ENCODE measurements at regions not wholly inside any gene's neighbourhood (a gene's known extent, or its start where the extent isn't known, plus 50 kb on each side); places are given as distances from the start of the nearest gene placed in this dataset.
"Not testable (repeated sequence)": the region's sequence is repeated elsewhere in the genome, so short reads cannot be mapped to it uniquely, and the experiment has no call there.

DNA sequence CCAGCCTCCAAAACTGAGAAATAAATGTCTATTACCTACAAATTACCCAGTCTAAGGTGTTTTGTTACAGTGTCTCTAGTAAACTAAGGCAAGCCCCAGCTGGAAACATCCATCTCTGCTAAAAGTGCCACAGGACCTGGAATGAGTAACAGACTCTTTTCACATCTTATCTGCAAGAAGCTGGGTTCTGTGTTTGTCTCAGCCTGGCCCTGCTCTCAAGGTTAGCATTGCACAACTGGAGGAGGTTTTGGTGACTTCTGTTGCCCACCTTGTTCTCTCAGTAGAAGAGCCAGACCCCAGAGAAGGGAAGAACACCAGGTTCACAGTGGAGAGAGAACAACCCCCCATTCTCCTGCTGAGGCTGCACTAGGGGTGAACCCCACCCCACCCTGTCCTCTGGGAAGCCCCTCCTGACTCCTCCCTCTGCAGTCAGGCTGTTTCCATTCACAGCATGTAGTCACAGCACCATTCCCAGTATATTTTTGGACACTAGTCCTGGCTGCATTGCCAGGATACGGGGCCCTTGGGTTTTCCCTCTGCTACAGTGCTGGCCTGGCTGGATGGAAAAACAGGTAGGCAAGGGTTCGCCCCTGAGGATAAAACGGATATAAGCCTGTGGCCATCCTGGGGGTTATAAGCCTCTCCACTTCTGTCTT is 280.0 kb downstream of the BCL2L11 start:
- DNase-seq (ENCODE audit: low spot score): not testable (repeated sequence)

DNA sequence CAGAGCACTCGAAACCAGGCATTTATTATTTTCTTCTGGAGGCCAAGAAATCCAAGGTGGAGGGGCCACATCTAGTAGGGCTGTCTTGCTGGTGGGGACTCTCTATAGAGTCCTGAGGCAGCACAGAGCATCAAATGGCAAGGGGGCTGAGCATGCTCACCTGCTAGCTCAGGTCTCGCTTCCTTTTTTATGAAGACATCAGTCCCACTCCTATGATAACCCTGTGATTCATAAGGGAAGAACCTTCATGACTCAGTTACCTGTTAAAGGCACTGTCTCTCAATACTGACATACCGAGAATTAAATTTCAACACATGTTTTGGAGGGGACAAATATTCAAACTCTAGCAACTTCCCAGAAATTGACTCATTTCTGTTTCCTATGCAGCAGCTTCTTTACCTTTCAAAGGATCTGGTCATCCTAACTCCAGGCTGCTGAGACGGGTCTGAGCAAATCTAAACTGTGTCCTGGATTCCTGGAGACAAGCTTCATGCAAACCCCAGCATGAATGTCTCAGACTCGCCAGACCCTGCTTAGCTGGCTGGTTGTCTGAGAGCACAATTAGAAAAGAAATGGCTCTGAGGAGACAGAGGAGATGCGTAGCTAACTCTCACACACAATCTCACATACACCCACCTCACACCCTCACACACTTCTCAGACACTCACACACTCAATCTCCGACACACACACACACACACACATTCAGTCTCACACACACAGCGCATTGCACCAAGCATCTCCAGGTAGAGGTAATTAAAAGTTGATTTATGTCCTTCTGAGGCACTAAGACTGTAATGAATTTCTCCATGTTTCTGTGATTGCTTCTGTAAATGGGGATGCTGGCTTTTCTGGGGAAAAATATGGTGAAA is 280.8 kb downstream of the BCL2L11 start:
- DNase-seq (ENCODE audit: low spot score): not testable (repeated sequence)

DNA sequence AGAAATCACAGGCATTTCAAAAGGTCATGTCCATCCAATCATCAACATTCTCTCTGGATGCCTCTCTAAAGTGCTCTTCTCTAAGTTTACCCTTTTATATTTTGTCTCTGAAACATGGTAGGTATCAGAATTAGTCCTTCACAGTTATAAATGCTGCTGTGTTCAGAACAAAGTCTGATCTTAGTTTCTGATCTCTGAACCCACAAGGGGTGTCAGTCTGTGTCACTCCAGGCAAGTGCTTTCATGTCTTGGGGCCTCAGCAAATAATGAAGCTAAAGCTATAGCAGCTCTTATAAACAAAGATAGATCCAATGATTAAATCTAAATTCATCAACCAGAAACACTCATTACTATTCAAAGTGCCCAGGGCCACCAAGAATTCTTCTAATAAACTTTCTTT is 281.7 kb downstream of the BCL2L11 start:
- DNase-seq (ENCODE audit: low spot score): not testable (repeated sequence)

DNA sequence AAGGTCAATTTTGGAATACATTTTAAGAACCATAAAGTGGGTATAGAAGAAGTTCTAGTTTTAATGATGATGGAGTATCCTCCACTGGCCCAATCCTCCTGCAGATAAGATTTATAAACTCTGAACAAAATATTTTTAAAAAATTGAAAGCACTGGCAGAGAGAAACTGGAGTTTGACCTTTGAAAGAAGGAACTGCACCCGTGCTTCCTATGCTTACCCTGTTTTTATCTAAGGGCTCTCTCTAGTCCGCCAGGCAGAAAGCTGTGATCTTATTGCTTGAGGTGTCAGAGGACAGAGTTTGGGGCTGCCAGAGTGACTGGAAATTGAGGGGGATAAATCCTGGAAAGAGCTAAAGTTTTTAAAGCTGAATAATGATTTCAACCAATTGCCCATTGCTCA is 282.6 kb downstream of the BCL2L11 start:
- not testable (repeated sequence) for DNase-seq (ENCODE audit: low spot score)

DNA sequence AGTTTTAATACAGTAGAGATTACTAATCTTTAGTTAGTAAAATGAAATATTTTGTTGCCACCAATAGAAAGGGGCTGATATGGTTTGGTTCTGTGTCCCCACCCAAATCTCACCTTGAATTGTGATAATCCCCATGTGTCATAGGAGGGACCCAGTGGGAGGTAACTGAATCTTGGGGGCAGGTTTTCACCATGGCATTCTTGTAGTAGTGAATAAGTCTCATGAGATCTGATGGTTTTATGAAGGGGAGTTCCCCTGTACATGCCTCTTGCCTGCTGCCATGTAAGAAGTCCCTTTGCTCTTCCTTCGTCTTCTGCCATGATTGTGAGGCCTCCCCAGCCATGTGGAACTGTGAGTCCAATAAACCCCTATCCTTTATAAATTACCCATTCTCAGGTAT is 285.9 kb downstream of the BCL2L11 start:
- DNase-seq (ENCODE audit: low spot score): not testable (repeated sequence)

DNA sequence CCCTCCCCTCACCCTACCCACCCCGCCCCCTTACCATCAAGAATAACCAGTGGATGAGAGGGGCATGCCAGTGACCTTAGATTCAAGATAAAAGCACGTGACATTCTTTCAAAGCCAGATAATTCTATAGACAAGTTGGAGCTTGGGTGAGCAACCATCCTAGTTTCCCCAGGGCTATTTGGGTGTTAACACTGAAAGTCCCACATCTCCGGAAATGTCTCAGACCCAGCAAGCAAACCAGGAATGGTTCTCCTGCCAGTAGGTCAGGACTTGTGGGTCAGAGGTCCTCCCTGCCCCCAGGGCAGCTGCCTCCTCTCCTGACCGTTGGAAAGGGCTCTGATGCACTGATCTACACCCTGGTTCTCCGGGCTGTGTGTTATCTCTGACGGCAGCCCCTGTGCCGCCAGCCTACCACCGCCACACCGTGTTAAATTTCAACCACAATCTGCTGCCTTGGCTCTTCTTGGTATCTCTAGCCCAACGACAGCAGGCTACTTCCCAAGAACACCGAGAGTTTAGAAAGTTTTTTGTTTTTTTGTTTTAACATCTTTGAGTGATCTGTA is 287.0 kb downstream of the BCL2L11 start:
- not testable (repeated sequence) for DNase-seq (ENCODE audit: low spot score)

DNA sequence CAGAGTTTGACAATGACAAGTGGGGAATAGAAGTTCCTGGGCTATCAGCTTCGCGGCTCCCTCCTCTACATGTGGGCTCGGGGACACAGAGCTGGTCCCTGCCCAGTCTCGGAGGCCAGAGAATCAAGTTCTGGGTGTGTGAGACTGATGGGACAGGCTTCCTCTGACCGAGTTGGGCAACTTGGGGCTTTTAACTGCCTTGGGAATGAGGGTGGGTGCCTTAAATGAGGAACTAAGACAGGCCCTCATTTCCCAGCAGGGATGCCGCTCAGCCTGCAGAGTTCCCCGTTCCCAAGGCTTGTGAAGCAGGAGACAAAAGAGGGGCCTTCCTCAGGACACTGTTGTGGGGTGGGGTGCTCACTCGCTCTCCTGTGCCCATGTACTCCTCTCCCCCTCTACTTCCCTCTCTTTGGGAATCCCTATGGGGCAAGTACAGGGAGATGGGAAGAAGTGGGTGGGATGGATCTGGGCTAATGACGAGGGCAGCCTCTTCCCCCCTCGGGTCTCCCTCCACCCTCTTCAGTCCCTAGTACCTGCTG is 290.2 kb downstream of the BCL2L11 start:
- not testable (repeated sequence) for DNase-seq (ENCODE audit: low spot score)

DNA sequence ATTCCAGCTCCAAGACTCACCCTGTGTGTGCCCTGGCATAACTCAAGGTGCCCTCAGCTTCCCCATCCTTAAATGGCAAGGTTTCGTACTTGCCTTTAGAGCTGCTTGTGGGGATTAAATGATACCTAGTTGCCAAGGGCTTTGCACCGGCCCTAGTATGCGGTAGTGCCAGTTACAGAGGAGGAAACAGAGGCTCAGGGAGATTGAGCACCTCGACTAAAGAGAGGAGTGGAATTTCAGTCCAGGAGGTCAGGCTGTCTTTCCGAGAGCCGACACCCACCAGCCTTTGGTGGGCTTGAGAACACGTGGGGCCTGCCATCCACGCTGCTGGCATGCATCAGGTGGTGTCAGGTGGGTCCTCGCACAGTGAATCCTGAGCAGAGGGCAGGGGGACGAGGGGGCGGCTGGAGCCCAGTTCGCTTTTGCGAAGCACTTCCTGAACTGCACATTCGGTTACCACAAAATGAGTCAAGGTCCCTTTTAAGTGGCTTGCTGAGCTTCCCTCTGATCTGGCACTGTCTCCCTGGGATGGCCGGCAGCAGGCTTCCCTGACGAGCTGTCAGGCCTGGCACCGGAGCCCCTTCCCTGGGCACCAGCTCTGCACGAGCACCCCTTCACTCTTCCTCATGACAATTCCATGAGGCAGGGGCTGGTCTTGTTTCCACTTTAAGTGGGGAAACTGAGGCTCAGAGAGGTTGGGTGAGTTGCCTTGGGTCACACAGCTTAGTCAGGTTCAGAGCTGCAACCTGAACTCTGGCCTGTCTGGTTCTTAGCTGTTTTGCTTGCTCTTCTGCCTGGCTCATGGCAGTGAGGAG is 291.4 kb downstream of the BCL2L11 start:
- DNase-seq (ENCODE audit: low spot score): not testable (repeated sequence)

DNA sequence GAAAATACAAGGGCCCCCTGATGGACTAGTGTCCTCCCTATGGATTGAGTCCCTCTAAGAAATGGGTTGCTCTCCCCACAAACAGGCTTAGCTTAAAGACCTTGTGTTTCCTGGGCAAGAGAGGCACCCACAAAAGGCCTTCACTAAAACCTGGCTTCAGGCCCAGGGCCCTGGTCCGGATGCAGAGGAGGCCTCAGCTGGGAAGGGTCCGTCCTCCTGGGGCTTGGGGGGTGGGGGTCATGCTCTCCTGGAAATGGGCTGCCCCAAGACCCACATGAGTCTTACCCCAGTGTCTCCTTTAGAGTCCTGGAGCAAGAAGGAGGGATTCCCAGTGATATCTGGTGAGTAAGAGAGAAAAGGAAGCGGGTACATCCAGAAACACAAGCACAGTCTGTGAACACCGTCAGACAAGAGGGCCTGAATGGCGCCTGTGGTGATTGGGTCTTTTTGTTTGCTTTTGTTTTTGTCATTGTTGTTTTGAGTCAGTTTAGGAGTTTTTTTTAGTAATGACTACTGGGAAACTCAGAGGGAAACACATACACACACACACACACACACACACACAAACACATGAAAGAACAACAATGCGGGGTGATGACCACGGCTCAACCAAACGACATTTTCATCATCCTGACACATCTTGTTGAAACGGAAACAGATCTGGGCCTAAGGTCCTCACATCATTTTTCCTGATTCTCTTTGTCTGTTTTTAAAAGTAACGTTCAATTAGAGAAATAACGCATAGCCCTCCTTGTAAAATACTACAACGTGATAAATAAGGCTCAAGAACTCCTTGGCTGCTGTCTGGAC is 292.3 kb downstream of the BCL2L11 start:
- DNase-seq (ENCODE audit: low spot score): not testable (repeated sequence)

DNA sequence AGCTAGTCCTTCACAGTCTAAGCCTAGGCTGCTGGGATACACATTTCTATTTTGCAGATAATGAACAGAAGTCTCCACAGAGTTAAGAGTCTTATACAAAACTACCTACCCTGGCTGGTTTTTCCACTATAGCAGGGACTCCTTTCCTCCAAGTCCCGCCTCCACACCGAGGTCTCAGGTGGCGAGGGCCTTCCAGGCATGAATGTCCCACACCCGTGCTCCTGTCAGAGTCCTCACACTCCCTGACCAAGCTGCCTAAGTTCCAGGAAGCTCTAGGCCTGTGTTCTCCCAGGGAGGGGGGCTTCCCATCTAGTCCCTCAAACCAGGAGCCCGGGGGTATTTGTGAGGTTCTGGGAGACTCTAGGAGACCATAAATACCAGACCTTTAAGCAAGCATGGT is 293.2 kb downstream of the BCL2L11 start:
- DNase-seq (ENCODE audit: low spot score): peak; percentile 58

DNA sequence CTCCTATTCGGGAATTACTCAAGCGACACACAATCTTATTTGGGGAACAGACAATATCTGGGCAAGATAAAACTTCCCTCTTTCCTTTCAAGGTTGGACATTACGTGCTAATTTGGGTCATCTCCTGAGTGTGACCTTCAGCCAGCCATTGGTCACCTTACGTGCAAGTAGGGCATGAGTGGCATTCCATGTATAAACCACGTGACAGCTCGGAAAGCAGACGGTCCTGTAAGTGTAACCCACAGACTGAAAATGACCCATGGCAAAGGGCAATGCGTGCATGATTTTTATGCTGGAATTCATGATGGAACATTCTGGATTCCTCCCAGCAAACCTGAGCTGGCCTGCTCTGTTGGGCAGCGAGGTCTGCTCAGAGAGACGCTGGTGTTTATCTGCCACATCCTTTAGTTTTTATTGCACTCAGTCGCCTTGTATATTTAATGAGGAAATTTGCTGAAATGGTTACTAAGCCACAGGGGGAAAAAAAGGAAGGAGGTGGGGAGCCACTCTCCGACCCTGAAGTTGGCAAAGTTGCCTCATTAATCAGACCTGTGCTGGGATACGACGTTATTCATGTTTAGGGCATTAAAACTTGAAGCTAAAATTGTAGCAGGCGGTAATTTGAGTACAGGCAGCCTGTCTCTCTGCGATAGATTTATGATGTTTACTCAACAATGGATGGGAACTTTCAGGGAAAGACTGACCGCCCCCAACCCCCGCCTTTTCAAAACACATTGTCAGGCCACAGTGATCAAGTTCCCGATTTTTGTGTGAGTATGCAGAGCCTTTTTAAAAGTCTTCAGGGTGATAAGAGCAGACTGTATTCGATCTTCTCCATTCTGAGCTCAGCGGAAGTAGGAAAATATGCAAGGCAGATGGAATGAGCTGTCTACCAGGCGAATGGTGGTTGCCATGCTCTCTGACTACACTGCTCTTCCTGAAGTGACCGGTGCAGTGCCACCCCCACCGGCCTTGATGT is 295.3 kb downstream of the BCL2L11 start:
- DNase-seq (ENCODE audit: low spot score): not testable (repeated sequence)

DNA sequence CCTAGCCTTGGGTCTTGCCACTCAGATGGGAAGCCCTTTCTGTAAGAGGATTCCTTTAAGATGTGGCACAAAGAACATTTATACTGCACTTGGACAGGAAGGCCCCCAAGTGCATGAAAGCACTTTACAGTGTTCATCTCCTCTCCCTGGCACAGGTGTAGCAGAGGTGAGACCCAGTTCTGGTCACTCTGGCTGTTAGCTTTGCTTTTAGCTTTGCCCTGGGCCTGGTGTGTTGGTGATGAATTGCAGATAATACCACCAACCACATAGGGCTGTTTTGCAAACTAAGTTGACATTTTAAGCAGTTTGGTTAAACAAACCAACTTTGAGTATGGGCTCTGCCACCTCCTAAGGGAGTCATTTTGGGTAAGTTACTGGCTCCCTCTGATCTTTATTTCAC is 296.3 kb downstream of the BCL2L11 start:
- not testable (repeated sequence) for DNase-seq (ENCODE audit: low spot score)

DNA sequence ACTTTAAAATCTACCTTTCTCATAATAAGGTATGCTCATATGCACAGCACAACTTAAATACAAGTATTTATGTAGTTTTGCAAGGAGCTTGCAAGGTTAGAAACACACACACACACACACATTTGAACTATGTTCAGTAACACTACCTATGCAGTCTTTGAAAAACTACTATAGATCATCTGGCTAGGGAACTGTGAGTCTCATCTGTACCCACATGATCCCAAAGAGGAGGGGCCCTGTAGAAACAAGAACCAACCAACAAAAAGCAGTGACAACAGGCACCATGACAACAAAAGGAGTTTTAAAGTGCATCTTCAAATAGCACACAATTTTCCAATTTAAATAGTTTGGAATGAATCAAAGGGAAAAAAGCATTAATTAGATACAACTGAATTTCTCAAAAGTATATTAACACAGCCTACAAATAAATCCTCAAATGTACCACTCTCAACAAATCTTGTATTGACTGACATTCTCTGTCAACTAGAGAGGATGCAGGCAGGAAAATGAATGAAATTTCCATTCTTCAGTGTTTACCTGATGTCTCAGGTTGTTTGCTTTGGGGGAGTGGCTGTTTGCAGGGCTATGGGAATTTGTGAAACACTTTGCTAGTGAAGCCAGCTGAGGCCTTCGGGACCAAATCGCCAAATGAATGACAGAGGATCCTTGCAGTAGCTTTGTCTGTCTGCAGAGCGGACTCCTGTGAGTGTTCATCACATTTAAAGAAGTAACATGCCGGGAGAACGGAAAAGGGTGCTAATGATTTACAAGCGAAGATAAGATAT is 297.6 kb downstream of the BCL2L11 start:
- DNase-seq (ENCODE audit: low spot score): not testable (repeated sequence)

DNA sequence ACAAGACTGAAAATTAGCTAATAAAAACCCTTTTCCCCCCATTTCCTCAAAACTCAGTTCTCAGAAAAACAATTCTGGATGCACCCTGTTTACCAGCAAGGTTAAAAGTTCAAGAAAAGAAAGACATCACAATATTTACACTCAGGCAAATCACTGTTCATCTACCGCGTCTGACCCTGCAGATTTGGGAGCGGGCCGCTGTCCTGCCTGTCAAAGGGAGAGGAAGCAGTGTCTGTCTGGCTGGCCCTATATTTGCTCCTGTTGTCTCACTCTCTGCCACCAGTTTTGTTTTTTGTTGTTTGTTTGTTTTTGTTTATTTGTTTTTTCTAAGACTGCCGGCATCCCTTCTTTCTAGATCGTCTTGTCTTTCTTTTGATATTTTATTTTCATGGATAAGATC is 299.4 kb downstream of the BCL2L11 start:
- not testable (repeated sequence) for DNase-seq (ENCODE audit: low spot score)

DNA sequence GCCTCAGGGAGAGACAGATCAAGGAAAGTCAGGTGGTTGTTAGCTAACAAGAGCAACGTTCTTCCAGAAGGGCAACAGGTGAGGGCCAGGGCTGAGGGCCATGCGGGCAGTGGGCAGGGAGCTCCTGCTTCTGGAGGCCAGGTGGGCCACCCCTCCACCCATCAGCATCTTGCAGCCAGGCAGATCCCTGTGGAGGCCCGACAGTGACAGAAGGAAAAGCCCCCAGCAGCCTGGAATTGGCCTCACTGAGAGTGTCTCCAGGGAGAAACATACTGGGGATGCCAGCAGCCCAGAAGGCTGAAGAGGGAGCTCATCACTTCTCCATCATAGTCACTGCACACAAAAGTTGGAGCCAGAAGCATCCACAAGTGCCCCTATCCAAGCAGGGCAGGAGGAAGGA is 300.1 kb downstream of the BCL2L11 start:
- not testable (repeated sequence) for DNase-seq (ENCODE audit: low spot score)

DNA sequence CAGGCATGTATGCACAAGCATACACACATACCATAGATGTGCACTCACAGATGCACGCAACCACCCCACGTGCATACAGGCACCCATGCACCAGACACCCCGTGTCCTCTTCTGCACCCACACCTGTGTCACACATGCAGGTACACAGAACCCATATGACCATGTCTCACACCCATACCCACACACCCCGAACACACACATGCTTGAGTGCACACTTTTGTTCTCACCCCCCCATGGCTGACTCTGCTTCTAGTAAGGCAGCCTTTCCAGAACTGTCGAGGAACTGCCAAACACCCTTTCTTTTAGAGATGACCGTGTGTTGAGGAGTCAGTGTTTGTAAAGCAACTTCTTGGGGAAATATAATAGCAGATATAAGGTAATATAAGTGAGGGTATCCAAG is 301.2 kb downstream of the BCL2L11 start:
- not testable (repeated sequence) for DNase-seq (ENCODE audit: low spot score)

DNA sequence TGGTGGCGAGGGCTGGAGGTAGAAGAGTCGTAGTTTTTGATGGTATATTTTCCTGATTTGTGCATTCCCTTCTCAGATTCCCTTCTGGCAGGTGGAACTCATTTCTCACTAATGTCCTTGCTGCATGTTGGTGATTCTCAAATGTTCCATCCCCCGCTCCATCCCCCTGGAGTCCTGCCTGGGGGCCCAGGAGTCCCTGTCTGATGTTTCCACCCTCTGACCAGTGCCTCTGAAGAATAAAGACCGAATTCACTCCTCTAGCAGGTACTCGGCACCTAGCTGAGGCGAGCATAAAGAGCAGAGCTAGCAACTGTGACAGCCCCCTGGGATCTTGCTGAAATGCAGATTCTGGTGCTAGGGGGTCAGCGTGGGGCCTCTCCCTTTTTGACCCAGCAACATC is 301.8 kb downstream of the BCL2L11 start:
- DNase-seq (ENCODE audit: low spot score): not testable (repeated sequence)

DNA sequence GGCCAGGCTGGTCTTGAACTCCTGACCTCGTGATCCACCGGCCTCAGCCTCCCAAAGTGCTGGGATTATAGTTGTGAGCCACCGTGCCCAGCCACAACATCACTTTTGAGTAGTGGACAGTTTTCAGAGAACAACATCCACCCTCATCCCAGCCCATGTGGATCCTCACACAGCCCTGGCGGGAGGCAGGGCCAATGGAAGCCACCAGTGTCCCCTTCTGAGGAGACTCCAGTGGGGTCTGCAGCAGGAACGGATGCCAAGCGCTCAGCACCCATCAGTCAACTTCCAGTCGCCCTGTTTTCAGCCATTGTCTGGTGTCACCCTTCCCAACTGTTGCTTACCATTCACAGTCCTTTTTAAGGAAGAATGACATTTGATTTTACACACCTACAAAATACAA is 302.5 kb downstream of the BCL2L11 start:
- DNase-seq (ENCODE audit: low spot score): not testable (repeated sequence)

DNA sequence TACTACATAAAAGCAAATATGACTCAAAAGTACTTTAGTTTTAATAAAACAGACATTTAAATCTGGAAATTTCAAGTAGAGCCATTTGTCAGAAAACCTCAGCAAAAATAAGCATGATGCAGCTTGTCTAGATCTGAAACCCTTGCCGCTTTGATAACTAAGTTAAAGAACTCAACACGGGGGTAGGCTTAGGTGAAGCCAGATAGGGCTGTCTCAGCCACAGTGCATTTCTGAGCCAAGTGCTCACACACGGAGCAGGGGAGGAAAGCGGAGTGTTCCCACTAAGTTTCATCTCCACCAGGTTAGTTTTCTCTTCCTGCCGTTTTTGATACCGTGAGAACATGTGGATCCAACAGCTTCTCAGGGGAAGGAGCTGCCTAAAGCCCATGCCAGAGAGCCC is 303.5 kb downstream of the BCL2L11 start:
- not testable (repeated sequence) for DNase-seq (ENCODE audit: low spot score)
